GM21526 (cell line): ENCODE measurements at regions not wholly inside any gene's neighbourhood (a gene's known extent, or its start where the extent isn't known, plus 50 kb on each side); places are given as distances from the start of the nearest gene placed in this dataset.

Source experiments
- ATAC-seq: cut with Tn5 transposase; IDR thresholded peaks from one replicate; pipeline ENCODE4 v1.9.1; 2021; ENCODE audit warnings: moderate library complexity; ENCODE audit not compliant: unreplicated experiment, low FRiP score

DNA sequence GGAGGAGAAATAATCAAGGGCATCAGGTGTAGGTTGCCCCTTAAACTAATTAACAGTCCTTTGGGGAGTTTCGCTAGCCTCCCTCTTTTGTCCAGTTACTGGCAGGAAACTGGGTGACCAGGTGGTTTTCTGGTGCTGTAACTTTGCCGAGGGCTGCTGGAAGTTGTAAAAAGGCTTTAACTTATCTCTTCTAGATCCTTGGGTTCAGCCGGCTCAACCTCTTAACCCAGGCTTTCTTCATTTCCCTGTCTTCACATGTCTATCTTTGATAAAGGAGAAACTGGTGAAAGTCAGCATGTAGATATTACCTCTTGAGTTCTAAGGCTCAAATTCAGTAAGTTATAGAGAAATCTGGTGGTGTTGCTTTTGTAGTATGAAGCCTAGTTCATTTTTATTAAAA, 289.7 kb upstream of the NRIP1 start:
- ATAC-seq = no peak

DNA sequence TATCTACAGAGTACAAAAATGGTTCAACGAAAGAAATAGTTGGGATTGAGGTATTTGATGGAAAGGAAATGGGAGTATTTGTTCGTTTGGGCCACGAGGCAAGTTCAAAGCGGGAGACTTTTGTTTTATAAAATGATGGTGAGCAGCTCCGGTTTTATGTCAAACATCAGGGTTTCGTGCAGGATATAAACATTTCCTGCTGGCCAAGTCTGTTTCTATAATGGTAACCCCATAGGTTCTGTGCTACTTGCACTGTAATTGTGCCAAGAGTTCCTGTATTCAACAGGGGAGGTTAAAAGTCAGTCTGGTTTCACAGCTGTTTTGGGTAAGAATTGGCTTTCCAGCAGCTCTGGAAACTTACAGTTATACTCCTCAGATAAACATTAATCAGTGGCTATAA, 290.3 kb upstream of the NRIP1 start:
- no peak for ATAC-seq

GRCh38 chr21:15359251-15359650, 294.5 kb upstream of the NRIP1 start:
- no peak for ATAC-seq

GRCh38 chr21:15362458-15362857, 297.7 kb upstream of the NRIP1 start:
- ATAC-seq = no peak

GRCh38 chr21:15363921-15364320, 299.1 kb upstream of the NRIP1 start:
- no peak for ATAC-seq

GRCh38 chr21:15365751-15366392, 301.1 kb upstream of the NRIP1 start:
- ATAC-seq = no peak

- no peak for ATAC-seq
Measured at GRCh38 chr21:15366555-15366954, 301.8 kb upstream of the NRIP1 start.

- ATAC-seq = no peak
Measured at GRCh38 chr21:15367061-15367626, 302.3 kb upstream of the NRIP1 start.

GRCh38 chr21:15370462-15370975, 305.7 kb upstream of the NRIP1 start:
- no peak for ATAC-seq

DNA sequence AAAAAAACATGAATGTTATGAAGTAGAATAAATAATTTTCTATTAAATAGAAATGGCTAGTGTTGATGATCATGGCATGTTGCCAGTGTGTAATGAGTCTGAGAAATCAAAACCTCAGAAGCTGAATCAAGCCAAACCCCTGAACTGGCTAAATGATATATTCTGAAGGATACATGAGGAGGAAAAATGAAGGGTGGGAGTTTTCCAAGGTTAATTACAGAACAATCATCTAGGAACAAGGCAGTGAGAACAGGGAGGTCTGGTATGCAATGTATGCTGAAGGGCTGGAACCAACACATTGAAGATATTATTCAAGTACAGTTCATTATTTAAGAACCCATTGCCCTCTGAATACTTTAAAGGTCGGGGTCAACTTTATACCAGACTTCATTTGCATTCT, 309.1 kb upstream of the NRIP1 start:
- ATAC-seq = no peak

GRCh38 chr21:15379776-15380175, 315.0 kb upstream of the NRIP1 start:
- no peak for ATAC-seq

- no peak for ATAC-seq
Measured at GRCh38 chr21:15383588-15383987, 318.8 kb upstream of the NRIP1 start.

DNA sequence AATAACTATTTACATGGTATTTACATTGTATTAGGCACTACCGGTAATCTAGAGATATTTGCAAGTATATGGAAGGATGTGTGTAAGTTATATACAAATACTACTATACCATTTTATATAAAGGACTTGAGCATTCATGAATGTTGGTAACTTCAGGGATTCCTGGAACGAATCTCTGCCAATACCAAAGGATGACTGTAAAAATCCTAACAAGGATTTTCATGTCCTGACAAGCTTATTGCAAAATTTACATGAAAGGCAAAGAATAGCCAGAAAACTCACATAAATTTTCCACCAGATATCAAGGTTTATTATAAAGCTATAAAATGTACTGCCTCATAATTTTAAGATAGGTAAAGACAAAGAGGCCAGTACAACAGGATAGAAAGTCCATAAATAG, 325.2 kb upstream of the NRIP1 start:
- no peak for ATAC-seq

DNA sequence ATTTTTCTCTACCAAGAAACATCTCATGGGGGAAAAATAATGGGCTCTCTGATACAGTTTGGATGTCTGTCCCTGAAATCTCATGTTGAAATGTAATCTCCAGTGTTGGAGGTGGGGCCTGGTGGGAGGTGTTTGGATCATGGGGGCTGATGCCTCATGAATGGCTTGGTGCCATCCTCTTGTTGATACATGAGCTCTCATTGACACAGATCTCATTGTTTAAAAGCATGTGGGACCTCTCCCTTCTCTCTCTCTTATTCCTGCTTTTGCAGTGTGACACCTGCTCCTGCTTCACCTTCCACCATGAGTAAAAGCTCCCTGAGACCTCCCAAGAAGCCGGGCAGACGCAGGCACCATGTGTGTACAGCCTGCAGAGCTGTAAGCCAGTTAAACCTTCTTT, 332.5 kb upstream of the NRIP1 start:
- ATAC-seq = no peak

DNA sequence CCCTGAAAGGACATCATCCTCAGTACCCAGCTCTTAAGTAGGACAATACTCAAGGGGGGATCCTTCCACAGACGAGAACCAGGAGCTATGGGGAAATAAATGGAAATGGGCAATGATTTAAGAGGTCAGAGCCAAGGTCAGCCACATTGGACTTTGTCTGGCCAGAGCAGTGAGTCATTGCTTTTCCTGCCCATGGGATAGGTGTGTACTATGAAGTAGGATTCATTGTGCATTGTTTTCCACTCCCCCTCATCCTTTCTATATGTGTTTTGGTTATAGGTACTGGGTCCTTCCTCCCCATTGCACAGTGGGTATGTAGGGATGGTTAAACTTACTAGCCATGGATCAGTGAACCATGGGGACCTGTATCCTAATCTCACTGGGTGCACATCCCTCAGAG, 328.9 kb upstream of the USP25 start:
- ATAC-seq = no peak

- no peak for ATAC-seq
Measured at GRCh38 chr21:15401331-15401730, 328.5 kb upstream of the USP25 start.

- ATAC-seq = no peak
Measured at GRCh38 chr21:15405214-15405613, 324.6 kb upstream of the USP25 start.

- ATAC-seq = no peak
Measured at GRCh38 chr21:15406791-15407190, 323.0 kb upstream of the USP25 start.

DNA sequence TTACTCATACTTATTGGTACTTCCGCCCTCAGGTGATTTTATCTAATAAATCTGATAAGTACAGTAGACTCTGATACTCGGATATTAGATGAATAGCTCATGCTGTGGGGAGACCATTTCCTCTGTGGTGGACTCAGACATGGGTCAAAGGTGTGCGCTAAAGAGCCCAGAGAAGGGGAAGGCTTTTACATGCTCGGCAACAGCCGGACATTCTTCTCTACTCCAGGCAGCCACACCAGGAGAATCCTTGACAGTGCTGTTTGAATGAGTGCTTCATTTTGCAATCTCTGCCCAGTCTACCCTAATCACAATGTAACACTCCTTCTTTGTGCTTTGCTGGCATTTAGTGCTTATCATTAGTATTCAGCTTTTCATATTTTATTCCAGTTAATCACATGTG, 322.2 kb upstream of the USP25 start:
- ATAC-seq = no peak

- peak; percentile 89 for ATAC-seq
Measured at GRCh38 chr21:15408089-15408488, 321.7 kb upstream of the USP25 start.

DNA sequence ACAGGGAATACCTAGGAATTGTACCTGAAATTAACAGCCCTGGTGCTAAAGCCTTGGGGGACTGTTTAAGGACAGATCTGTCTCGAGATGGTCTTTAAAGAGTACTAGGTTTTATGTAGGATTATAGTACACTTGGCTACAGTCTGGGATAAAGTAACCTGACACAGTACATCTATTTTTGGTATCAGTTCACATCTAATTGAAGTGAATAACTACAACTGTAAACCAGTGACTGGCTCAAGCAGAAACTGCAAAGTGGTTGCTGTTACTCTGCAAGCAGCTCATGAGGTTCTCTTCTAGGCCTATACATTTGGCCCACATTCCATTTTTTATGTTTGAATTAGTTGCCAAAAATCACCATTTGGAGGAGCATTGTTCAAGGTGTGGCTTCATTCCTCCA, 320.8 kb upstream of the USP25 start:
- ATAC-seq = no peak

- ATAC-seq = no peak
Measured at GRCh38 chr21:15410853-15411252, 318.9 kb upstream of the USP25 start.

DNA sequence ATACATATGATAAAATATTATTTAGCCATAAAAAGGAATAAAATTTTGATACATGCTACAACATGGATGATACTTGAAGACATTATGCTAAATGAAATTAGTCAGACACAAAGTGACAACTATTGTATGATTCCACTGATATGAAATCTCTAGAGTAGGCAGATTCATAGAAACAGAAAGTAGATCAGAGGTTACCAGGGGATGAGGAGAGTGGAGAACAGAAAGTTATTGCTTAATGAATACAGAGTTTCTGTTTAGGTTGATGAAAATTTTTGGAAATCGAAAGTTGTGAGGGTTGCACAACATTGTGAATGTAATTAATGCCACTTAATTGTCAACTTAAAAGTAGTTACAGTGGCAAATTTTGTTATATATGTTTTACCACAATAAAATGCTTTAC, 315.7 kb upstream of the USP25 start:
- no peak for ATAC-seq
